Hepatocyte (in vitro differentiated cells): ENCODE measurements at regions not wholly inside any gene's neighbourhood (a gene's known extent, or its start where the extent isn't known, plus 50 kb on each side); places are given as distances from the start of the nearest gene placed in this dataset.
A peak's percentile ranks its signal among the peaks of the same experiment; 100 is the strongest.

ENCODE experiments used
- DNase-seq: peaks from one replicate; pipeline ENCODE4 v3.0.0-alpha.2; 2016; ENCODE audit warnings: low spot score
- H2AFZ ChIP-seq: fragments of 200-600 bp; sonication (generic); 2 replicates; pipeline ENCODE4 v1.6.0; 2016; ENCODE audit warnings: antibody characterized with exemption, mild to moderate bottlenecking
- H3K27ac ChIP-seq: fragments of 200-600 bp; sonication (generic); 2 replicates; pipeline ENCODE4 v1.5.1; 2016; ENCODE audit warnings: mild to moderate bottlenecking
- H3K27me3 ChIP-seq: fragments of 200-600 bp; sonication (generic); 2 replicates; pipeline ENCODE4 v1.6.1; 2016
- H3K36me3 ChIP-seq: fragments of 200-600 bp; sonication (generic); replicated peaks from 2 replicates; pipeline ENCODE4 v1.5.1; 2016; ENCODE audit warnings: low read depth; ENCODE audit not compliant: insufficient read depth
- H3K4me1 ChIP-seq: fragments of 200-600 bp; sonication (generic); 2 replicates; pipeline ENCODE4 v1.5.1; 2016; ENCODE audit warnings: mild to moderate bottlenecking, moderate library complexity; ENCODE audit not compliant: insufficient read depth
- H3K4me2 ChIP-seq: fragments of 200-600 bp; sonication (generic); 2 replicates; pipeline ENCODE4 v1.6.0; 2016
- H3K4me3 ChIP-seq: fragments of 200-600 bp; sonication (generic); 2 replicates; pipeline ENCODE4 v1.5.1; 2016; ENCODE audit warnings: mild to moderate bottlenecking
- H3K79me2 ChIP-seq: fragments of 200-600 bp; sonication (generic); 2 replicates; pipeline ENCODE4 v1.6.0; 2017; ENCODE audit warnings: mild to moderate bottlenecking
- H3K9me2 ChIP-seq: fragments of 200-600 bp; sonication (generic); replicated peaks from 2 replicates; pipeline ENCODE4 v1.6.0; 2017; ENCODE audit warnings: mild to moderate bottlenecking; ENCODE audit not compliant: insufficient read depth
- H3K9me3 ChIP-seq: fragments of 200-600 bp; sonication (generic); 2 replicates; pipeline ENCODE4 v1.5.1; 2016; ENCODE audit warnings: low read depth, mild to moderate bottlenecking
- H4K20me1 ChIP-seq: fragments of 200-600 bp; sonication (generic); 2 replicates; pipeline ENCODE4 v1.6.0; 2016; ENCODE audit warnings: mild to moderate bottlenecking; ENCODE audit not compliant: insufficient read depth, poor library complexity, severe bottlenecking
- CTCF ChIP-seq: fragments of 200-600 bp; sonication (generic); IDR thresholded peaks from 2 replicates; pipeline ENCODE4 v1.5.1; 2016; ENCODE audit warnings: antibody characterized with exemption, mild to moderate bottlenecking; ENCODE audit not compliant: poor library complexity
- EZH2 ChIP-seq: fragments of 200-600 bp; sonication (generic); IDR thresholded peaks from 2 replicates; pipeline ENCODE4 v1.6.1; 2016; ENCODE audit warnings: antibody characterized with exemption, mild to moderate bottlenecking, borderline replicate concordance
- EZH2phosphoT487 ChIP-seq: fragments of 200-600 bp; sonication (generic); IDR thresholded peaks from one replicate; pipeline ENCODE4 v1.6.1; 2018; ENCODE audit warnings: antibody characterized with exemption, mild to moderate bottlenecking, low read depth, moderate library complexity; ENCODE audit not compliant: unreplicated experiment, severe bottlenecking
- WGBS: methylation state at CpG from one replicate; pipeline ENCODE4 v1.1.6; 2016; ENCODE audit warnings: low lambda C conversion rate; ENCODE audit errors: missing lambda C conversion rate; 5-methylcytosine and 5-hydroxymethylcytosine counted together

- H3K79me2 ChIP-seq, result no peaks in the 10 kb centered on the region
- peak; percentile 72 for DNase-seq
- TF ChIP-seq EZH2 (no peak), CTCF (peak; percentile 4), EZH2phosphoT487 (no peak)
- no peak overlapping the region for H2AFZ ChIP-seq
- no peaks in the 10 kb centered on the region for H3K9me2 ChIP-seq
- peak overlapping the region; percentile 94 for H3K27ac ChIP-seq
- no peaks in the 10 kb centered on the region for H3K9me3 ChIP-seq
- WGBS, result 55% methylated on average over 6 of the region's 6 CpGs
- H3K4me3 ChIP-seq, result no peak overlapping the region
- H4K20me1 ChIP-seq, result no peaks in the 10 kb centered on the region
- peak overlapping the region; percentile 69 for H3K4me2 ChIP-seq
- no peaks in the 10 kb centered on the region for H3K36me3 ChIP-seq
- H3K4me1 ChIP-seq, result peaks cover 36% of the 10 kb centered on the region
- no peaks in the 10 kb centered on the region for H3K27me3 ChIP-seq
Observed at GRCh38 chr7:116354171-116354545, 143.8 kb downstream of the TES start.

- no peak overlapping the region for H2AFZ ChIP-seq
- 19% methylated on average over 10 of the region's 10 CpGs for whole genome bisulfite sequencing
Observed at GRCh38 chr7:116354546-116355423, 144.4 kb downstream of the TES start.

GRCh38 chr7:116355424-116355765 is 144.1 kb upstream of the CAV2 start:
- Histone ChIP-seq H3K4me1 (peaks cover 36% of the 10 kb centered on the region), H3K4me3 (no peak overlapping the region), H3K27me3 (no peaks in the 10 kb centered on the region), H3K36me3 (no peaks in the 10 kb centered on the region), H3K27ac (peak overlapping the region; percentile 94), H3K79me2 (no peaks in the 10 kb centered on the region), H3K4me2 (peak overlapping the region; percentile 69), H4K20me1 (no peaks in the 10 kb centered on the region), H3K9me2 (no peaks in the 10 kb centered on the region), H2AFZ (no peak overlapping the region), H3K9me3 (no peaks in the 10 kb centered on the region)
- no peak for DNase-seq
- 61% methylated on average over 2 of the region's 2 CpGs for WGBS
- no peak for TF ChIP-seq CTCF
- TF ChIP-seq EZH2, result no peak
- no peak for TF ChIP-seq EZH2phosphoT487

More at GRCh38 chr7:116354546-116355423, 144.4 kb downstream of the TES start:
- DNase-seq, result peak; percentile 86
- Histone ChIP-seq H4K20me1 (no peaks in the 10 kb centered on the region), H3K4me2 (peak overlapping the region; percentile 69), H3K4me1 (peaks cover 36% of the 10 kb centered on the region), H3K9me3 (no peaks in the 10 kb centered on the region), H3K4me3 (no peak overlapping the region), H3K79me2 (no peaks in the 10 kb centered on the region), H3K9me2 (no peaks in the 10 kb centered on the region), H3K27me3 (no peaks in the 10 kb centered on the region), H3K36me3 (no peaks in the 10 kb centered on the region), H3K27ac (peak overlapping the region; percentile 94)
- no peak for TF ChIP-seq CTCF
- no peak for TF ChIP-seq EZH2phosphoT487
- no peak for TF ChIP-seq EZH2
